GM21576 (cell line): ENCODE measurements at regions not wholly inside any gene's neighbourhood (a gene's known extent, or its start where the extent isn't known, plus 50 kb on each side); places are given as distances from the start of the nearest gene placed in this dataset.
"Not testable (repeated sequence)": the region's sequence is repeated elsewhere in the genome, so short reads cannot be mapped to it uniquely, and the experiment has no call there.

Source experiments
- ATAC-seq: cut with Tn5 transposase; IDR thresholded peaks from one replicate; pipeline ENCODE4 v1.9.1; 2021; ENCODE audit warnings: mild to moderate bottlenecking, moderate library complexity; ENCODE audit not compliant: unreplicated experiment

DNA sequence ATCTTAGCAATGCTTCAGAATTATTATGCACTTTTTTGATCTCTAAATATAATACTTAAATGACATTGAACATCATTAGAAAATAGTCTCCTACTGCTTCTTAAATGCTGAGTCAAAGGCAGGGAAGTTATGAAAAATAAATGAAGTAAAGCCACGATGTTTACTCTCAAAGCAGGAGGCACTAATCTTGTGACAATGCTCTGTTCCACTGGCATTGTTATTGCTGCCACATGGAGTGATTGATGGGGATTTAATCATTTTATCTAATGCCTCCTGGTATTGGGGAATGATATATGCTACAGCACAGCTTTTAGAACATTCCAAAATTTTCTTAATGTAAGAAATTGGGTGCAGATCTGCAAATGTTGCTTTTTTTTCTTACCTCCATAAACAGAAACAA, 1655.4 kb upstream of the NUDT12 start:
- no peak for ATAC-seq

DNA sequence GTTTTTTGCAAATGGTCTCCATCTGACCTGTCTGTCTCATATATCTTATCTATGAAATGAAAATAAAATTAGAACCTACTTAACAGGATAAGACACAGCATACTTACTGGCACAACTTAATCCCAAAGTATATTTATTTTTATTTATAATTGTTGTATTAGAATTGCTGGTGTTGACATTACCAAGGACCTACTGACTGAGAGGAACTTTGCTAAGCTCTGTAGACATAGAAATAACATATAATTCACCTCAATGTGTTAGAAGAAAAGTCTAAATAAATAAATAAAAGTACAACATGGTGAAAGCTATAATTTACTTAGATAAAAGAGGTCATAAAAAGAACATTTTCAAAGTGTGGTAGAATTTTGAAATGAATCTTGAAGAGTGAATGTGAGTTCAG, 1650.5 kb upstream of the NUDT12 start:
- ATAC-seq, result no peak

DNA sequence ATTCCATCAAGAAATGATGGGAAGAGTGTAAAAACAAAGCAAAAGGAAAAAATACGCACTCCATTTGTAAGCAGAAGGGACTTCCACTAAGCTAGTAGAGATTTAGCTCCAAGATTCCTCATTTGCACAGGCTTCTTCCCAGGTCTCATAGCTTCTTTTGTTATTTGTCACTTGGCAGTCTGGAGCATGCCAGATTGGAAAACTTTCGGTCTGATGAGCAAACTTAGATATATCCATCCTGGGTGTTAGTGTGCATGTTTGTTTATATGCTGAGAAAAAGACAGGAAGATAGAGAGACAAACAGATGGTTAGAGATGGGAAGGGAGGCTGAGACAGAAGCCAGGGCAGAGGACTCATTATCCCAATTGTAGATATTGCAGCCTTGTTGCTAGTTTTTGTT, 1644.5 kb upstream of the NUDT12 start:
- ATAC-seq, result no peak

DNA sequence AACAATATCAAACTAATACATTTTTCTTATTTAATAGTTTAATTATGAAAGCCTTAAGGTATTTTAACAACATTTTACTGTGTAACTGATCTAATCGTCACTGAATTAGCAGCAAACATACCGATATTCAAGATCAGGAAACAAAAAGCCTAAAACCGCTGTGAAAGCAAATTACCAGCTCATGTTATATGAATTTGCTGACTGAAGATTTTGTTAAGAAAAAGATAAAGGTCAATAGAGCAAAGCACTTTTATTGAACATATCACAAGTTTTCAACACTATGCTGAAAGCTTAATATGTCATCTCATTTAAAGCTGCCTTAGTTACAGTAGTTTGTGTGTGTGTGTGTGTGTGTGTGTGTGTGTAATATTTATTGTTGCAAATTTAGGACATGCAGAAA, 1634.9 kb upstream of the NUDT12 start:
- no peak for ATAC-seq

DNA sequence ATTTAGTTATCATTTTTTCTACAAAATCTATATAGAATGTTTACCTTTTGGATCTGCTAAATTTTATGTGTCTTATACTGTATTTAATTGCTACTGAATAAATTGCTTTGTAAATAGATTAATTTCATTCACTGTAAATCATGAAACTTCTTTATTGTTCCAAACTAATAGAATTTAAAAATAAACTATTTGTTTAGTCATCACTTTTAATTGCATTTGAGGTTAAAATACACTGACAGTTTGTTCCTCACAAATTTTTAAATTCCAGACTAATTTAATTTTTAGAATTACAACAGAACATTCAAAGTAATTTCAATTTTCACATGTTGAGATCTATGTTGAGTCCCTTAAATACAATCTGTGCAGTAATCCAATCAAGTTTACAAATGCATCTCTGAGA, 1633.2 kb upstream of the NUDT12 start:
- no peak for ATAC-seq

DNA sequence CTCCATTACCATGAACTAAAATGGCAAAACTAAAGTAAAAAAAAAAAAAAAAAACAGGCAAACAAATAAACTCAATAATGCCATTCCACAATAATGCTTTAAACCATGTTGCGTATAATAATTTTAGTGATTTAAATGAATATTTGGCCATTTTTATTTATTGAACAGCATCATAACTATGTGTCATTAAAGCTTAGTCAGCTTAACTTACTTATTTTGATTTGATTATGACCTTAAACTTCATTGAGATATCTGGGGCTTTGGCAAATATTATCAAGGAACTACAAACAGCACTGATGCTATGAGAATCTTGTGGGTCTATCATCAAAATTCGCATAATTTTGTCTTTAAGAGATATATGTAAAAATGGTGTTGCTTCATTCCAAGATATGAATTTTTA, 1610.3 kb upstream of the NUDT12 start:
- no peak for ATAC-seq

DNA sequence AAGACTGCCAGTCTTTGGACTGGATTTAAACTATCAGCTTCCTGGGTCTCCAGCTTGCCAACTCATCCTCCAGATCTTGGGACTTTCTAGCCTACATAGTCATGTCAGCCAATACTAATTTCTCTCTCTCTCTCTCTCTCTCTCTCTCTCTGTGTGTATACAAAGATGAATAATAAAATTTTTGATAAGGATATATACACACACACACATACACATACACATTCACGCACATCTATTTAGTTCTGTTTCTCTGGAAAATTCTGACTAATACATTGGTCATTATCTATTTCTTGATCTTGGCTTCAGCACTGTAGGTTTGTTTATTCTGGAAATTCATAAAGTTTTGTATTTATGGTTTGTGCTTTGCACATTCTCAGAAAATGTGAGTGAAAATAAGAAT, 1606.2 kb upstream of the NUDT12 start:
- ATAC-seq, result no peak

DNA sequence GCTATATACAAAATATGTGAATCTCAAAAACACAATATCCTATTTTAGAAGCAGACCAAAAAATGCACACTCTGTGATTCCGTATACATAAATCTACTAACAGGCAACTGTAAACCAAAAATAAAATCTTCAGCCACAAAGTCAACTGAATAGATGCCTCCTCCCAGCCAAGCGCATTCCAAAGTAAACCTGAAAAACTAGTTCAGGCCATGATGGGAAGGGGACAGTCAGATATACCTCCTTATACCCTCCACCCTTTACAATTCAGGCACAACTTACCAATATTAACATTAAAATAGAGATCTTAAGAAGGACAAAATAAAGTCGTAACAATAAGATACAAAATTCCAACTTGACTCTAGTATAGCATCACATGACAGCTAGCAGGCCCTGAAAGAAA, 1604.5 kb upstream of the NUDT12 start:
- ATAC-seq, result no peak

DNA sequence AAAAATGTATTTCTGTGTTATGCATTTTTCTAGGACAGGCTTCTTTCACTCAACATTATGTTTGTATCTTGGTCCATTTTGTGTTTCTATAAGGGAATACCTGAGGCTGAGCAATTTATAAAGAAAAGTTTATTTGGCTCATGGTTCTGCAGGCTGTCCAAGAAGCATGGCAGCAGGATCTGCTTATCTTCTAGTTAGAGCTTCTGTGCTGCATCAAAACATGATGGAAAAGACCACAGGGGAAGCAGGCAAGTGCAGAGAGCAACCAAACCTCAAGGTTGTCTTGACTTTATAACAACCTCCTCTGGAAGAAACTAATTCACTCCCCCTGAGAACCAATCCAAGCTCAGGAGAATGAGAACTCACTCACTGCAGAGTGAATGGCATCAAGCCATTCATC, 1601.0 kb upstream of the NUDT12 start:
- no peak for ATAC-seq

DNA sequence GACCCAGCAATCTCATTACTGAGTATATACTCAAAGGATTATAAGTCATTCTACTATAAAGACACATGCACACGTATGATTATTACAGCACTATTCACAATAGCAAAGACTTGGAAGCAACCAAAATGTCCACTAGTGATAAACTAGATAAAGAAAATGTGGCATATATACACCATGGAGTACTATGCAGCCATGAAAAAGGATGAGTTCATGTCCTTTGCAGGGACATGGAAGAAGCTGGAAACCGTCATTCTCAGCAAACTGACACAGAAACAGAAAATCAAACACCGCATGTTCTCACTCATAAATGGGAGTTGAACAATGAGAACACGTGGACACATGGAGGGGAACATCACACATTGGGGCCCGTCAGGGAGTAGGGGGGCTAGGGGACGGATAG, 1600.0 kb upstream of the NUDT12 start:
- ATAC-seq, result not testable (repeated sequence)

DNA sequence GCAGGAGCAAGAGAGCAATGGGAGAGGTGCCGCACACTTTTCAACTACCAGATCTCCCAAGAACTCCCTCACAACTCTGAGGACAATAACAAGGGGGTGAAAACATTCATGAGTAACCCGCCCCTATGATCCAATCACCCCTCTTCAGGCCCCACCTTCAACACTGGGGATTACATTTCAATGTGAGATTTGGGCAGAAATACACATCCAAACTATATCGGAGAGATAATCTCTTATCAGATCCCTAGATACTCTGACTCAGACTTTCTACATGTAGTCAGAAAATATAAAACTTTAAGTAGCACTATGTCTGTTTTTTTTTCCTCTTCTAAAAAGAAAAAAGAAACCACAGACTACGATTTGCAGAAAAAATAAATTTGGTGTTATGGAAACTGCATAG, 1595.9 kb upstream of the NUDT12 start:
- ATAC-seq, result no peak

DNA sequence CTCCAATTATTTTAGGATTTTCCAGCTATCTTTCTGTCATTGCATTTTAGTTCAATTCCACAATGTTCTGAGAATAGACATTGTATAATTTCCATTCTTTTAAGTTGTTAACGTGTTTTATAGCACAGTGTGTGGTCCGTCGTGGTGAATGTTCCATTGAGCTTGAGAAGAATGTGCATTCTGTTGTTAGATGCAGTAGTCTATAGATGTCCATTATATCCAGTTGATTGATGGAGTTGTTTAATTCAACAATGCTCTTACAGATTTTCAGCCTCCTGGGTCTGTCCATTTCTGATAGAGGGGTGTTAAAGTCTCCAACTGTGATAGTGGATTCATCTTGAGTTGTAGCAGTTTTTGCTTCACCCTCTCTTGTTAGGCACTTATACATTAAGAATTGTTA, 1587.7 kb upstream of the NUDT12 start:
- ATAC-seq, result no peak

DNA sequence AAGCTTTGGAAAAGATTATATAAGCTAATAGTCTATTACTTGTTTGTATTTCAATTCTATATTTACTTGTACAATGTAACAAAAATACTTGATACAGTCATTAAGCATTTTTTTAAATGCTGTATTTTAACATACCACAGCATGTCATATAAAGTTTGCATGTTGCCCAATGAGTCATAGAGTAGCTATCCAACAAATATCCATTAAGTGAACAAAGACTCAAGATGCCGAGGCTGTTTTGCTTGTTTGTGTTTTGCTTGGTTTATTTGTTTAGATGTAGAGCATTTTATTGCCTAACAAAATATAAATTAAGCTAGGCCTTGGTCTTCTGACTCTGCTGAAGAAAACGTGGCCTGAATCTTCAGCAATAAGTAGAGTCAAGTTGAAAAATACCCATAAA, 1584.3 kb upstream of the NUDT12 start:
- ATAC-seq, result no peak

DNA sequence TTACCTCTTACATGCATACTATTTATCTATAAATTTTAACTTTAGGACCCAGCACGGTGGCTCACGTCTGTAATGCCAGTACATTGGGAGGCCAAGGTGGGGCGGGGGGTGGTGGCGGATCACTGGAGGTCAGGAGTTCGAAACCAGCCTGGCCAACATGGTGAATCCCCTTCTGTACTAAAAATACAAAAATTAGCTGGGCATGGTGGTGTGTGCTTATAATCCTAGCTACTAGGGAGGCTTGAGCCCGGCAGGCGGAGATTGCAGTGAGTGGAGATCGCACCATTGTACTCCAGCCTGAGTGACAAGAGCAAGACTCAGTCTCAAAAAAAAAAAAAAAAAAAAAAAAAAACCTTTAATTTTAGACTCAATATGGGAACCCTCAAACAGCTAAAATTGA, 1582.6 kb upstream of the NUDT12 start:
- no peak for ATAC-seq

DNA sequence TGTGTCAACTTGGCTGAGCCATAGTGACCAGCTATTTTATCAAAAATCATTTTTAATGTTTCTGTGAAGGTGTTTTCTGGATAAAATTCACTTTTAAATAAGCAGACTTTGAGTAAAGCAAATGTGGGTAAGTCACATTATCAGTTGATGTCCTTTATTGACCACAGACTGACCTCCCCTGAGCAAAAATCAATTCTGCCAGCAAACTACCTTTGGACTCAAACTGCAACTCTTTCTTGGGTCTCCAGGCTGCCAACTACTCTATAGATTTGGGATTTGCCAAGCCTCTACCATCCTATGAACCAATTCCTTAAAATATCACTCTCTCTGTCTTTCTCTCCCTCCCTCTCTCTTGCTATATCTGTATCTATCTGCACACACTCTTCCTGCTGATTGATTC, 1571.7 kb upstream of the NUDT12 start:
- no peak for ATAC-seq

DNA sequence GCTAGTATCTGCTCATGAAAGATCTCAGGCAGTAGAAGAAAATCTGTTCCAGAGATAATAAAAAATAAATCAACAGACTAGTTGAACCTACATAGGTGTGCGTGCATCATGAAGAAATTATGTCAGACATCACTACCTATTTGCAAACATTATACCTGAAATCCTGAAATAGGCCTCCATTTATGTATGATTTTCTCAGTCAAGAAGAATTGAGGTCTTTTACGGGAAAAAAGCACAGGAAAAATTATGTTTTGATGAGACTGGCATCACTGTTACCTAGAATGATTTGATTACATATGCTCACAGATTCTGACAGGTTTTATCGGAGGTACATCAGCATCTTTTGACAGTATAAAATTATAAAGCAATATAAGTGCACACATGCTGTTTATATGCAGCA, 1570.5 kb upstream of the NUDT12 start:
- ATAC-seq, result no peak

DNA sequence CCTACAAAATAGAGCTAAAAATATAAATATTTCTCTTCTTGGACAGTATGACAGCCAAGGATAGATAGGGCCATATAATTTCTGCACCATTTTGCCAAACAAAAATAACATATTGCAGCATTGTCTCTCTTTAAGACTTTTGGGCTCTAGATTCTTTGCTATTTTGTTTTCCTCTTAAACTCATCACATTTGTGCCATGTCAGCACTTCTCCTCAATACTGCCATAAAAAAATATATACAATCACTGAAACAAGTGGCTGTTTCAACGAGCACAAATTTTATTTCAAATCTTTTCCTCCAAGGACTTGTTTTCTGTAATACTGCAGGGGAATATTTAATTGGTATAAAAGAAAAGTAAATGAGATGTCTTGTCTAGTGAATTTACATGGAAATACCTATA, 1570.0 kb upstream of the NUDT12 start:
- ATAC-seq, result no peak

DNA sequence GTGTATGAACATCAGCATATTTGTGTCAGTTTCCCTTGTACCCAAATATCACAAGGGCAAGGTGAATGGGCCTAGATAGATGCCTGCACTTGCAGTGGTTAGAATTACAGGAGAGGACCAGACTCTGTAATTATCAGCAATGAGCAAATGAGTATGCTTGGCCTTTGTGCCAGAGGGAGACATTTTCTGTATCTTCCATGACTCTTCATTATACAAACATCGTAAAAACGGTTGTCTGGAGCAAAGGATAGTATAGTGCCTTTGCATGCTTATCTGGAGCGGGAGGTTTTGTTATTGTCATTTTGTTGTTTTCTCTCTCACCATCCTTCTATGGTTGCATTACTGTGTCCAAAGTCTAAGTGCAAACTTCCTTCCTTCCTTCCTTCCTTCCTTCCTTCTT, 1568.5 kb upstream of the NUDT12 start:
- ATAC-seq, result no peak

DNA sequence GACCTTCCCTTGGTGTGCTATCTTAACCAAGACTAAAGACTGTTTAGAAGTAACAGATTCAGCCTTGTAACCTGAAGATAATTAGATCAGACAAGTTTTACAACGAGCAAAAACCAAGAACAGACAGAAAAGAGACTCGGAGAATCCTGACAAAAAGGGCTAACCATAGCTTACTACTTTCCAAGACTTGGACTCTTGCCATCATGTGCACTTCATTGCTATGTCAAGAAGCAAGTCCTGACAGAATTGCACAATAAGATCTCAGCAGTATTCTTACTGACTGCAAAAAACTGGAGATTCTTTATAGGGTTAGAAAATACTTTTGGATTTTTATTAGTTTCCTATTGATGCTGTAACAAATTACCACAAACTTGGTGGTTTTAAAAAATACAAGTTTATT, 1539.0 kb upstream of the NUDT12 start:
- ATAC-seq, result no peak

DNA sequence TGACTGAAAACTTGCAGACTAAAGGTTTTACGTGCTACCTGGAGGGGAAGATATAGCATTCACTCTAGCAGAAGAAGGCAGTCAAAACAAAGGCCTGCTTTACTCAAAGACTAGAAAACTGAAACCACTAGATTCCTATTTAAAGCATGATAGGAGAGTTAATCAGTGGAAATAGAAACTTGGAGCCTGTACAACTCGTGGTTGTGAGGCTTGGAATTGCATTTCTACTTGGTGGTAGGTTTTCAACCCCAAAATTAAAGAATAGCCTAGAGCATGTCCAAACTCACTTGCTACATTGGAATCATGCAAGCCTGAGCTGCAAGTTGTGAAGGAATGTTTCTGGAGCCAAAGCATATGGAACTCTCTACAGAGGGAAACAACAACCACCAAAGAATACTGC, 1526.4 kb upstream of the NUDT12 start:
- no peak for ATAC-seq

DNA sequence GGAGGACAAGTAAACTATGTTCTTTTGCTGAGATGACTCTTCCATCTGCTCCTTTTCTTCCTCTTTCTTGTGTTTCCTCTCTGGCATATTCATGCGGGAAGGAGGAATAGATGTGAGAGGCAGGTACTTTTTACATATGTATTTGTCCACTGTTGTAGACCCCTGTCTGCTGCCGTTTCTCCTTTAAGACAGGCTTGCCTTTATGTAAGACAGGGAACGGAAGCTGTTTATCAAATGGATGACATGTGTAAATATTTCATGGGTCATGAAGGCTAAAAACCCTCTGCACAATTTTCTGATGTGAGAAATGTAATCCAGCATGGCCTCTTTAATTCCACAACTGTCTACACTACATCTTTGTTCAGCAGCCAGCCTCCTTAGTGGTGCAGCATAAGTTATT, 1525.5 kb upstream of the NUDT12 start:
- no peak for ATAC-seq

DNA sequence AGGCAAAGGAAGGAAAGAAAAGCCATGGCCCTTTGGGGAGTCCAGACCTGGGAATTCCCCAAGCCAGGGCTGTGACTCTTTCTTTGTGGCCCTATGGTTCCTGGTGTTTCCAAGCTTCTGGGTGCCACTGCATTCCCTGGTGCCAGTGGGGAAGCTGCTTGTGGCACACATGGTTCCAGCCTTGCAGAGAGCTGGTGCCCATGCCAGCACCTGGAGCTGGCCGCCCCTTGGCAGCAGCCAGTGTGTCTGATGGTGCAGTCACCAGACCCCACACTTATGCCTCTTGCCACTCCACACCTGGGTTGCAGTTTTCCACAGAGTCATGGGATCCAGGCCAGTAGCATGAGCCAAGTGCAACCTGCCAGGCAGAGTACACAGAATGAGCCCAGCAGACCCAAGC, 1495.3 kb upstream of the NUDT12 start:
- no peak for ATAC-seq

DNA sequence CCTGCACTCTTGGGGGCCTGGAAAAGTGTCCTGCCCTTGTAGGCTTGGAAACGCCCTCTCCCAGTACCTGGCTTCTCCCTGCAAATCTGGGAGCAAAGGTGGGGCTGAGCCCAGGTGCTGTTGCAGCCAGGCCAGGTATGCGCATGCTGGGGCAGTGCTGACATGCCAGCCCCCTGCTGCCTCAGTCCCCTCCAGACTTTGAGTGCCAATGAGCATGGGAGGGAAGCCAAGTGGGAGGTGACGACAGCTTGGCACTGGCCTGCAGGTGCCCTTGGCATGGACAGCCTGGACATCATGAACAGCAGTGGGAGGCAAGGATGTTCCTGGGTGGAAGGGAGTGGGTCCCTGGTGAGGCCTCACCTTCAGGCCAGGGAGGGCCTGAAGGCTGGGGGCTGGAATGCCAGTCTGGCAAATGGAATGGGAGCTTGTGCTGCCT, 1494.4 kb upstream of the NUDT12 start:
- ATAC-seq, result no peak

DNA sequence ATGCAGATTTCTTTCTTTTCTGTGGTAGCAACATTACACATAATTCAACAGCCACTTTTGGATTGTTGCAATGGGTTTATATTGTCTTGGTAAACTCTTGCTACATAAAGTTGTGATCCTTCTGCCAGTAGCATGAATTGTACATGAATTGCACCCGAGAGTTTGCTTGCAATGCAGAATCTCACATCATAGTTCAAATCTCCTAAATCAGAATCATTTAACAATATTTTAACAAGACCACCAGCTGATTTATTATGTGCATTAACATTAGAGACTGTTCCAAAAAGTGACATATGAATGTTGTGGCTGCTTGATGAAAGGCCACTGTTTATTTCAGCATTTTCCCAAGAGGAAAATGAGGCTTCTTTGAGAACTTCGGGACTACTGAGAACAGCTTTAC, 1491.8 kb upstream of the NUDT12 start:
- no peak for ATAC-seq
